Mammary epithelial cell (primary cell): ENCODE measurements at regions not wholly inside any gene's neighbourhood (a gene's known extent, or its start where the extent isn't known, plus 50 kb on each side); places are given as distances from the start of the nearest gene placed in this dataset.

Source experiments
- EZH2 ChIP-seq: IDR thresholded peaks from 2 replicates; pipeline ENCODE4 v1.6.1; 2012; ENCODE audit warnings: low read length, inconsistent platforms, borderline replicate concordance
- TF ChIP-seq, protein P1 (sequence below), 2 donors: IDR thresholded peaks in 1 of 2; conservative IDR thresholded peaks in 1 of 2; 2 replicates each; pipeline ENCODE4 v1.5.1; 2011 to 2012; ENCODE audit warnings: inconsistent platforms in 2 of 2, low read length in 2 of 2, mild to moderate bottlenecking in 2 of 2, control low read depth in 1 of 2, low read depth in 1 of 2; ENCODE audit not compliant: insufficient read depth in 1 of 2; ENCODE audit errors: extremely low read depth in 1 of 2

DNA sequence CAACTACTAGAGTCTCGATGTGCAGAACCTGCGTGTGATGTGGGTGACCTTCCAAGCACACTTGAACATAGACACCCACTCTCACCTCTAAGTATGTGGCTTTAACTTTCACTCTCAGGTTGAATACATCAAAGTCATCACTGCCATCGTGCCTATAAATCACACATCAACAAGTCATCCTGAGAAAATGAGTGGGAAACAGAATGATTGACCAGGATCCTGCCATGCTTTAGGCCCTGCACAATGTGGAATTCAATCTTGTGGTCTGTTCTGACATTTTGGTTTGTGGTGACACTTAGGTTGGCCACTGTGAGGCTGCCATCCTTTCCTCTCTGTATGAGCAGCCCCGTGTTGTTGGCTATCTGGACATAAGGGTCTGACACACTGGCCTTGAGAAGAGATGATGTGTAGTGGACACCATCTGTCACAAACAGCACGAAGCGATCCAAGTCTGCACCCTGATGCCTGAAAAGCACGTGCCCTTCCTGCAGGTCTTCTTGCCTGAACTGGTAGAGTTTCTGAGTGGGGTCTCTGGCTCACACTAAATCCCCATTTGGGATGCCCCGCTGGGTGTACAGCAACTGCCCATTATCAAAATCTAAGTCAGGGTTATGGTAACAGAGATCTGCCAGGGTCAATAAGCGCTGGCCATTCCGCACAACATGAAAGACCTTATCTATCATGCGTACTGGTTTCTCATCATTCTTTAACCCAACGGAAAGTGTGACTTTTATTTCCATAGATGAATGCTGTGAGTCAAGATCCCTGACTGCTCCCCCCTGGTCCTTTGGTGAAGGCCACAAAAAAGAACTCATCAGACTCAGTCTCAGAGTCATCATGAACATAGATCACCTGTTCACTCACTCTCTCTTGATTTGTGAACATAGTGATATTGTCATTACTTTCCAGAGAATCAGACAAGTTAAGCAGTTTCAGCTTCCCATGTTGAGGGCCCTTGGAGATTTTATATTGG, 116.6 kb downstream of the ESM1 start:
- TF ChIP-seq, protein P1, sequence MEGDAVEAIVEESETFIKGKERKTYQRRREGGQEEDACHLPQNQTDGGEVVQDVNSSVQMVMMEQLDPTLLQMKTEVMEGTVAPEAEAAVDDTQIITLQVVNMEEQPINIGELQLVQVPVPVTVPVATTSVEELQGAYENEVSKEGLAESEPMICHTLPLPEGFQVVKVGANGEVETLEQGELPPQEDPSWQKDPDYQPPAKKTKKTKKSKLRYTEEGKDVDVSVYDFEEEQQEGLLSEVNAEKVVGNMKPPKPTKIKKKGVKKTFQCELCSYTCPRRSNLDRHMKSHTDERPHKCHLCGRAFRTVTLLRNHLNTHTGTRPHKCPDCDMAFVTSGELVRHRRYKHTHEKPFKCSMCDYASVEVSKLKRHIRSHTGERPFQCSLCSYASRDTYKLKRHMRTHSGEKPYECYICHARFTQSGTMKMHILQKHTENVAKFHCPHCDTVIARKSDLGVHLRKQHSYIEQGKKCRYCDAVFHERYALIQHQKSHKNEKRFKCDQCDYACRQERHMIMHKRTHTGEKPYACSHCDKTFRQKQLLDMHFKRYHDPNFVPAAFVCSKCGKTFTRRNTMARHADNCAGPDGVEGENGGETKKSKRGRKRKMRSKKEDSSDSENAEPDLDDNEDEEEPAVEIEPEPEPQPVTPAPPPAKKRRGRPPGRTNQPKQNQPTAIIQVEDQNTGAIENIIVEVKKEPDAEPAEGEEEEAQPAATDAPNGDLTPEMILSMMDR (conservative IDR thresholded peaks at IDR 0.05 in 1 of 2, IDR thresholded peaks at IDR 0.05 in 1 of 2; ENCODE audit: extremely low read depth in 1 of 2, insufficient read depth in 1 of 2, low read depth in 1 of 2, low read length in 2 of 2) = no peak
- TF ChIP-seq EZH2 = no peak
